T47D (cell line): ENCODE measurements at regions not wholly inside any gene's neighbourhood (a gene's known extent, or its start where the extent isn't known, plus 50 kb on each side); places are given as distances from the start of the nearest gene placed in this dataset.

ENCODE experiments used
- DNase-seq, 2 experiments: peaks; one replicate each; pipeline versions ENCODE4 v3.0.0 to v3.0.0-alpha.2; 2011 to 2012; ENCODE audit warnings: low read depth in 1 of 2, low spot score in 1 of 2
- JUND ChIP-seq: IDR thresholded peaks from 2 replicates; pipeline ENCODE4 v1.6.1; 2012; ENCODE audit warnings: low read depth
- in situ Hi-C: cut with HindIII; loops from 2 replicates; pipeline ENCODE4 v1.10.0; 2016; ENCODE audit warnings: low sequenced_read_pairs, low pct_unique_long_range_greater_than_20kb

DNA sequence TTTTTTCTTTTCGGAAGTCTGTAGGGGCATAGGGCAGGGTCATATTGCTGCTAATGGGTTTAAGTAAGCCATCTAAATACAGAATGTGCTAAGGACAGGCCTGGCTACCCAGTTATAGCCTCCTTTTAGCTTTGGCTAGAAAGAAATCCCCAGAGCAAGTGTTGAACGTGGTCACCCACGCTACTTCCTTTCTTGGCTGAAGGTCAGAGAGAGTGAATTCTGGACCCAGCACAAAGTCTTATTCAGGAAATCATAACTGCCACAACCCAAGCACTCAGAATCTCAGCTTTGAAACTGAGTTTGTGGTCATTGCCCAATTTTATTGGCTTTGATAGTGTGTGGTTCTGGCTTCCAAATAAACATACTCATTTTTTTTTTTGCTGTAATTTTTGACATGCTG is 542.1 kb upstream of the ATP2B1 start:
- no peak for TF ChIP-seq JUND
- in situ Hi-C loops, result no loop called here

DNA sequence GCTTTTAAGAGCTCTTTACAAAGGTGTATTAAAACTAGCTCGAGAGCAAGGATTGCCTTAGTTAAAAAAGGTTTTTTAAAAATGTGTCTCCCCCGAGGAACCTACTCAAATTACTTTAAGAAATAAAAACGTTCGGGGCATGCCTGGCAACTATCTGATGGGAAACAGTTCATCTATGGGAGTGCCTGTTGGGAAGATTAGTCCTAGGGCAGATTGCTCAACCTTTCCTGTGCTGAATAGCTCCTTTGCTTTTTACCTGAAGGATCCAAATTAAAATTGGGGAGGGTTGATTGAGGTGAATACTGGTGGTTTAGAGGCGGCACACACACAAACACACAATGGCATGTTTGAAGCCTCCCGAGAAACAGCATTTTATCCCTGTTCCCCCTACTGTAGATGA is 541.4 kb upstream of the ATP2B1 start:
- no peak for TF ChIP-seq JUND
- in situ Hi-C loops, result no loop called here
- DNase-seq, result peak in 1 of 2 experiments; percentile 10

More for the DNA sequence above, 542.1 kb upstream of the ATP2B1 start:
- no peak for DNase-seq

DNA sequence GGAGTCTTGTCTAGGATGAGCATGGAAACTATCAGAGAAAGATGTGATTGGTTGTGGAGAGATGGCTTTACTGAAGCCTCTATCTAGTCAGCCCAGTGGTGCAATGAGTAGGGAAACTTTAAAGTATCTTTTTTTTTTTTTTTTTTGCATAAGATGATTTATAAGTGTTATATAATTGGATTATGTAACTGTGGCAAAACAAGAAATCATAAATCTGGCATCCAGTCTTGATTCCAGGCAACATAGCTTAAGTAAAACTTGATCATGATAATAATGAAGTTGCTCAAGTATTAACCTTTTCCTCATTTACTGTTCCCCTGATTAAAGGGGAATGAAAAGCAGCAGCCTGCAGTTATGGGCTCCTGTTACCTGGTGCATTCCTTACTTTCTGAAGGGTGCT is 538.0 kb upstream of the ATP2B1 start:
- no peak for TF ChIP-seq JUND
- in situ Hi-C loops, result no loop called here
- no peak for DNase-seq

DNA sequence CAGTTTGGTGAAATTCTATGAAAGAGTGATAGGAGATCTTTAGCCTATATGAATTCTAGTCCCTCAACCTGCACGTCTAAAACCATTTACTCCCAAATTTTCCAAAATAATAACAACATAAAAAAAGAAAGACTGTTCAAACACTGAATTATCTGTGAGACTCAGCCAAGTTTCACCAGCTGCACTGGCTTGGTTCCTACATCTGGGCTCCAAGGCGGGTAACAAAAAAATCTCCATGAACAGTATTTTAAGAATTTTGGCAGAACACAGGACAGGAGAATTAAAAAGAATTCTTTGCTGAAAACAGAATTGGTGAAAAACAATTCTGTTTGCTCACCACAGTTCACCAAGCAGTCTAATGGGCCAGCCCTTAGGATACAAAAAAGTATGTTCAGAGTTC is 536.8 kb upstream of the ATP2B1 start:
- in situ Hi-C loops, result no loop called here
- DNase-seq, result no peak

DNA sequence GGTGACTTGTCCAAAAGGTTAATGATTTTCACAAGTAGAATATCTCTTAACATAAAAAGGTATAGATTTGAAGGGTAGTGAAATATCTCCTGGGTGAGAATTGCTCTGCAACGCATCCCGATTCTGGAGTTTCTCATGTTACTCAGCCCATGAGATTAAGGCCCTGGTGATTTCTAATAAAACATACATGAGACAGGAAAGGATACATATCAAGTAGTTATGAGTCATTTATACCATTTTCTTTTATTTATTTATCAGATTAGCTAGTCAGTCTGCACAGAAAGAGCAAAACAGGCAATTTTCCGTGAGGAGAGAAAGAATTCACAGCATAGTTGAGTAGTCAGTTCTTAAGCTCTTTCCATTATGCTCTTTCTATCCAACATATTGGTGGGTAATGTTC is 535.6 kb upstream of the ATP2B1 start:
- in situ Hi-C loops, result no loop called here
- no peak for TF ChIP-seq JUND
- no peak for DNase-seq

More for the DNA sequence above, 536.8 kb upstream of the ATP2B1 start:
- no peak for TF ChIP-seq JUND

DNA sequence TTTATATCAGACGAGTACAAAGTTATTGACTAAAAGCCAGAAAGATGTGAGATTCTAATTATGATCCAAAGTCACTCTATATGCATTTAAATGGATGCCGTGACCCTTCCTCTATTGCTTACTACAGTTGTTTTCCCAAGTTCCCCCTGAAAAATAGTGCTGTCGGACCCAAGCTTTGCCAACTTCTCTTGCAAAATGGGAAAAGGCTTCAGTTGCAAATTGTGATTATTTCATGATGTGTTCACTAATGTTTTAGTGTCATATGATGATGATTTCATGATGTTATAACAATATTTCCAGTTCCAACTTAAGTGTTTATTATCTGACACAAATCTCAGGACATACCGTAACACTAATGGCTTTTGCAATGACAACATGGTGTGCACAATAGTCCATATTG is 534.6 kb upstream of the ATP2B1 start:
- DNase-seq, result no peak
- no peak for TF ChIP-seq JUND
- in situ Hi-C loops, result no loop called here

DNA sequence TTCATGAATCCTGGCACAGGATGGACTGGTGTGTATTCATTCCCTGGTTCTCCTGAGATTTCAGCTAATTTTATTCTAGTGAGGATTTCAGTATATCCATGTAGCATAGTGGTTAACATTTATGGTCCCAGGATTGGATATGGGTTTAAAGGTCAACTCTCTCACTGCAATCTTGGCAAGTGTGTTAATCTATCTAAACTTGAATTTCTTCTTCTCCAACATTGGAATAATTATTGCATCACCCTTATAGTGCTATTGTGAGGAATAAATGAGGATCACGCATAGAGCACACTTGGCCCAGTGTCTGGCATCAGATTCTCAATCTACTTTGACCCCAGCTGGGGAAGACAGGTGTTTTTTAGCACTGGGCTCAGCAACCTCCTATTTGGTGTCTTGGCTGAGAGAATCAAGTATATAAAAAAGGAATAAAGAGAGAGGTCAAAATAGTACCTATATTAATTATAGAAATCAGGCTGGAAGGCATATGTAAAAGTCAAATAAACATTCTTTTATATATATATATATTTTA is 531.2 kb upstream of the ATP2B1 start:
- DNase-seq, result no peak
- in situ Hi-C loops, result no loop called here
- TF ChIP-seq JUND, result no peak

DNA sequence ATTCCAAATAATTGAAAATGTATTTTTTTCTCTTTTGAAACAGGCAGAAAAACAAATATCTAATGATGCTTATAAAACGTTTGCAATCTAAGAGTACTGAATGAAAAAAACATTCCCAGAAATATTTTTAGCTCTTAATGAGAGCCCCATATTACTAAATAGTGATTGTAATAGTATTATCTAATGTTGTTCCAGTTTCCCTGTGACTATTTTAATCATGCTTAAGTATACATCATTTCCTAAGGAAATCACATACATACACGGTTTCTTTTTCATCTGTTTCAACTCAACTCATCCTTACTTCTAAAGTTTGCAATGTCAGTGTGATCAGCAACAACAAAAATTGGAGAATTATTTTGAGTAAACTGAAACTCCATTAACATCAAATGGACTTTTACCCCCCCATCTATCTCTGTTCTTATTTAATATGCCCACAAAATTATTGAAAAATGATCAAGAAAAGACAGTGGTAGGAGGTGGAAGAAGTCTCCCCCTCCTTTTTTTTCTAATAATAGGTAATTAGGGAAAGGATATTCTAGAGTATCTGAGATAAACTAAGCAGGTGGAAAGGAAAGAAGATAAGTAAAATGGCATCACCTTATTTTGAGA is 530.1 kb upstream of the ATP2B1 start:
- in situ Hi-C loops, result no loop called here
- TF ChIP-seq JUND, result no peak
- DNase-seq, result no peak

DNA sequence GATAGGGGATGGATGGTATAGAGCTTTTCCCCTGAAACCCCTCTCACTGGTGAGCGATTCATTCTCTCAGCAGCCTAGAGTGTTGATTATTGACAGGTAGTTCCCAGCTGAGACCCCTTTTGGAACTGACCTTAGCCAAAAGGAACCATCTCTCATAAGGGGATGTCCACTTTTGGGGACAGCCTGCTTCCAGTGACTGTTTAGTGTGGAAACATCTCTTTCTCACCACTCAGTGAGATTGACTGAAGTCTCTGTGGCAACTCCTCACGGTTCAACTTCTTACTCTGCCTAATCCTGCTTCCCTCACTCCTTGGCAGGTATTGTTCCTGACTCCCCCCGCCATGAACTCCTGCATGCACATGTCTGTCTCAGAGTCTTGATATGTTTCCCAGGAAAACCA is 529.2 kb upstream of the ATP2B1 start:
- DNase-seq, result no peak
- in situ Hi-C loops, result no loop called here
- no peak for TF ChIP-seq JUND

DNA sequence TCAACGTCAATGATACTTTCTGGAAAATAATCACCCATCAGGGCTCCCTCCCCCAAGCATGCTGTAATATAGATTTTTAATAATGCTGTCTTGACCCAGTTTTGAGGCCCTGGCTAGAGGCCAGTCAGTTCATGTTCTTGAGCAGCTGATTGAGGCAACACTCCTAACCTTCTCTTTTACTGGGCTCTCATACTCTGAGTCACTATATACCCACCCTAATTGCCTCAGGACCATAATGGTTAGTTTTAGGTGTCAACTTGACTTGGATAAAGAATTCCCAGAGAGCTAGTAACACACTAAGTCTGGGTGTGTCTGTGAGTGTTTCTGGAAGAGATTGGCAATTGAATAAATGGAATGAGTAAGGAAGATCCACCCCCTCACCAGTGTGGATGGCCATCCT is 527.0 kb upstream of the ATP2B1 start:
- no peak for DNase-seq
- in situ Hi-C loops, result no loop called here
- TF ChIP-seq JUND, result no peak

DNA sequence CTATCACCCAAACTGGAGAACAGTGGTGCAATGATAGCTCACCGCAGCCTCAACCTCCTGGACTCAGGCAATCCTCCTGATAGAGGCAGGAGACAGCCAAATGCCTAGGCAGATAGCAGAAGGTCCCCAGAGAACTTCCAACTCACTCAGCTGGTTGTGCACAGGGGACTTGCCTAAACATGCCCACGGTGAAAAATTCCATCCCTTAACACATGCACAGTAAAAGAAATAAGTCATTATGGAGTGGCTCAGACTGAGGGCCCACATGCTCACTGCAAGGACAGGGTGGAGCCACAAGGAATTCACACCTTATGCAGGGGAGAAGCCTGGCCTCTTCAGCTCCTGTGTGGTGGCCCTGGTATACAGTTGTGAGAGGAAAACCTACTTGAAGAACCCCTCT is 525.8 kb upstream of the ATP2B1 start:
- TF ChIP-seq JUND, result no peak
- in situ Hi-C loops, result no loop called here
- DNase-seq, result peak in 1 of 2 experiments; percentile 25

DNA sequence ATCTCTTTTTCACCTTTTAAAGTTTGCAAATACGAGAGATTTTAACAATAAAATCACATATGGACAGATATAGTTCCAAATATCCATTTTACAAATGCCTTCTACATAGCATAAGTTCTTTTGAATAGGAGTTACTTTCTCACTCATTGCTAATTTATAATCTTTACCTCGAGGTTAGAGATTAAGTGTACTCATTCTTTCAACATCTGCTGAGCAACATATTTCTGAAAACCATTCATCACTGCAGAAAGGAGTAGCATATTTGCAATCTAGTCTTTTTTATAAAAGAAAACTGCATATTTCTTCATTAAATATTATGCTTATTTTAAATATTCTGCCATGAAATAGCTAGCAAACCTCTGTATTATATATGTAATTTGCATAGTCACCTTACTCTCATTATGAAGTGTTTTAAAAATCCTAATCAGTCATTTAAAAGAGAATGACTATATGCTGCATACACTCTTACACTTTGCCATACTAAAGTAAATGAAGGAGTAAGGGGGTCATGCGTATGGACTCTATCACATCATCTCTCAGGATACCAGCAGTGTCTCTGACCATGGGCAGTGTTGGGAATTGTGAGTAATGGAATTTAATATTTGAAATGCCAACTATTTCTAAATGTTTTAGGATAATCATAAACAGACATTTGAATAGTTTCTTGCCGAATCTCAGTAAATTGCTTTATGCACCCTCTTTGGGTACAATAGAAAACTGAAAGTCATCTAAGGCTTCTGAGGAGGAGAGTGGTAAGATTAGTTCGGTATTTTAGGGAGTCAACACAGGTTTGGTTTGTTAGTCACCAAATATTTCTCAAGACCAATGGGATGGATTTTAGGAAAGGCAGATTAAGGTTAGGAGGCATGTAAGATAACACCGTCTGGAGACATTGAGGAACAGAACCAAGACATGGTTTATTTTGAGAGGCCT is 524.8 kb upstream of the ATP2B1 start:
- in situ Hi-C loops, result no loop called here
- TF ChIP-seq JUND, result no peak
- no peak for DNase-seq
